Adrenal gland (tissue), 5 donors: ENCODE measurements at regions not wholly inside any gene's neighbourhood (a gene's known extent, or its start where the extent isn't known, plus 50 kb on each side); places are given as distances from the start of the nearest gene placed in this dataset.

ENCODE experiments used
- CTCF ChIP-seq, 6 experiments: fragments of 450-650 bp in 4 of 6; fragments of 200-600 bp in 2 of 6; sonication (generic) in 1 of 6; IDR thresholded peaks; 1 replicate in 5 of 6; 2 replicates in 1 of 6; pipeline versions ENCODE4 v1.5.1 to v1.8.0; 2016 to 2021; ENCODE audit warnings: antibody characterized with exemption in 6 of 6, mild to moderate bottlenecking in 2 of 6, moderate library complexity in 1 of 6
- POLR2A ChIP-seq, 2 donors: fragments of 450-650 bp; IDR thresholded peaks; one replicate each; pipeline ENCODE4 v1.6.1; 2017; ENCODE audit warnings: antibody characterized with exemption in 2 of 2, mild to moderate bottlenecking in 2 of 2, moderate library complexity in 1 of 2
- donor health status: DM: no; HTN: no; CAD: no.

DNA sequence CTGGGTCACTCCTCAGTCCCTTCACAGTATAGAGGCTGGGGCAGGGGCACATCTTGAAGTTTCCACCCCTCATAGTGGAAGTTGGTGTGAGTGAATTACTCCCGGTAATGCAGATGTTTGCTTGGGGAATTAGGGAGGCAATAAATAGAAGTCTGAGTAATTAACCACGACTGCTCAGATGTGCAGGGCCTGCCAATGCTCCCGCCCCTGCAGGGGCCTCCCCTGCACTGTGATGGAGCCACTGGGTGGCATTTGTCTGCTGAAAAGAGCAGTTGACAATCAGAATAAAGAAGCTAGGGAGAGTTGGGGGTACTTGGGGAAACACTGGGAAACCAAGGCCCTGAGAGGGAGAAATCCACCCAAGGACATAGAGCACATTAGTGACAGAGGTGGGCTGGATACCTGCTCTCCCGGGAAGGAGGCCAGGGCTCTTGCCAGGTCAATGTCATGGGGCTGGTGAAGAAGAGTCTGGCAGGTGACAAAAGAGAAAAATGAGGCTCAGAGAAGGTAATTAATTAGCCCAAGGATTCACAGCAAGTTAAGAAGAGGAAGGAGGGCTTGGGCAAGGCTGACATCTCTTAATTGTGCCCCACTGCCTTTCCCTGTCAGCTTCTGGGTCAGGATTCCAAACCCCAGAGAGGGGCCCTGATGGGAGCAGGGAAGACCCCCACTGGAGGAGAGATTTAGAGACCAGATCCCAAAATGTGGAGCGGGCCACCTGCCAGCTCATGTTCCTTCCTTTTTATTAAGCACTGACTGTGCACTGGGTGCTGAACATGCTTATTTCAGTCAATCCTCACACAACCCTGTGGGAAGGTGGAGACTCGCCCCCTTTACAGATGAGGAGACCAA lies 436.2 kb downstream of the MATN1 start:
- TF ChIP-seq CTCF (IDR thresholded peaks at IDR 0.05) (no peak), POLR2A (IDR thresholded peaks at IDR 0.05) (no peak)
